Stimulated activated CD8-positive, alpha-beta memory T cell treated with anti-CD3 and anti-CD28 coated beads, Interleukin-7, amount 100 ng/mL, for 1 hour (primary cell): ENCODE measurements at regions not wholly inside any gene's neighbourhood (a gene's known extent, or its start where the extent isn't known, plus 50 kb on each side); places are given as distances from the start of the nearest gene placed in this dataset.
"Not testable (repeated sequence)": the region's sequence is repeated elsewhere in the genome, so short reads cannot be mapped to it uniquely, and the experiment has no call there.

Source experiments
- DNase-seq, 2 donors: peaks; one replicate each; pipeline ENCODE4 v3.0.0-alpha.2; 2020; ENCODE audit warnings: low read depth in 2 of 2

- no peak for DNase-seq
Observed at GRCh38 chr9:31045810-31046209, 1338.6 kb upstream of the ACO1 start.

- not testable (repeated sequence) for DNase-seq
Observed at GRCh38 chr9:31061592-31061991, 1322.9 kb upstream of the ACO1 start.

GRCh38 chr9:31065691-31066090 is 1318.8 kb upstream of the ACO1 start:
- no peak for DNase-seq

GRCh38 chr9:31067418-31067817 is 1317.0 kb upstream of the ACO1 start:
- no peak for DNase-seq

GRCh38 chr9:31071606-31072286 is 1312.7 kb upstream of the ACO1 start:
- no peak for DNase-seq

GRCh38 chr9:31078175-31078574 is 1306.3 kb upstream of the ACO1 start:
- DNase-seq = no peak

GRCh38 chr9:31084350-31084749 is 1300.1 kb upstream of the ACO1 start:
- no peak for DNase-seq

GRCh38 chr9:31089549-31090221 is 1294.8 kb upstream of the ACO1 start:
- DNase-seq = no peak

- no peak for DNase-seq
Observed at GRCh38 chr9:31100311-31100710, 1284.1 kb upstream of the ACO1 start.

- no peak for DNase-seq
Observed at GRCh38 chr9:31103836-31104235, 1280.6 kb upstream of the ACO1 start.

GRCh38 chr9:31104249-31104648 is 1280.2 kb upstream of the ACO1 start:
- DNase-seq = no peak

- no peak for DNase-seq
Observed at GRCh38 chr9:31112491-31112890, 1272.0 kb upstream of the ACO1 start.

- DNase-seq = no peak
Observed at GRCh38 chr9:31114346-31114745, 1270.1 kb upstream of the ACO1 start.

- DNase-seq = peak in 1 of 2 donors; percentile 7
Observed at GRCh38 chr9:31119890-31120454, 1264.5 kb upstream of the ACO1 start.

- no peak for DNase-seq
Observed at GRCh38 chr9:31124389-31124788, 1260.1 kb upstream of the ACO1 start.

GRCh38 chr9:31135567-31135966 is 1248.9 kb upstream of the ACO1 start:
- no peak for DNase-seq

- no peak for DNase-seq
Observed at GRCh38 chr9:31136524-31136923, 1247.9 kb upstream of the ACO1 start.

- DNase-seq = no peak
Observed at GRCh38 chr9:31137176-31138160, 1247.0 kb upstream of the ACO1 start.

- DNase-seq = no peak
Observed at GRCh38 chr9:31140316-31140715, 1244.1 kb upstream of the ACO1 start.

- no peak for DNase-seq
Observed at GRCh38 chr9:31142456-31142855, 1242.0 kb upstream of the ACO1 start.

GRCh38 chr9:31144614-31145013 is 1239.8 kb upstream of the ACO1 start:
- DNase-seq = no peak
